ENCODE measurements at regions not wholly inside any gene's neighbourhood (a gene's known extent, or its start where the extent isn't known, plus 50 kb on each side); places are given as distances from the start of the nearest gene placed in this dataset.

- Histone ChIP-seq H3K4me3 (replicated peaks; ENCODE audit: insufficient read depth, low read length) (no peak overlapping the region), H3K27me3 (ENCODE audit: insufficient read depth, poor library complexity, severe bottlenecking) (no peaks in the 10 kb centered on the region), H3K27ac (replicated peaks) (no peak overlapping the region)
- TF ChIP-seq REST (IDR thresholded peaks at IDR 0.05; ENCODE audit: insufficient replicate concordance, low read depth) (no peak), CTCF (IDR thresholded peaks at IDR 0.05; ENCODE audit: insufficient read depth, low read length) (no peak), POLR2AphosphoS5 (IDR thresholded peaks at IDR 0.05; ENCODE audit: low read depth) (no peak), GABPA (IDR thresholded peaks at IDR 0.05; ENCODE audit: low read depth) (no peak), SPI1 (IDR thresholded peaks at IDR 0.05; ENCODE audit: borderline replicate concordance, low read depth) (no peak)
- DNase-seq (ENCODE audit: low read depth in 1 of 2, low spot score in 1 of 2): no peak
Observed at GRCh38 chr2:147017951-147018645, 826.7 kb upstream of the ACVR2A start.

GRCh38 chr2:147016181-147016580, 828.6 kb upstream of the ACVR2A start:
- H3K27me3 ChIP-seq (ENCODE audit: insufficient read depth, poor library complexity, severe bottlenecking): no peaks in the 10 kb centered on the region
- H3K4me3 ChIP-seq (replicated peaks; ENCODE audit: insufficient read depth, low read length): no peak overlapping the region
- H3K27ac ChIP-seq (replicated peaks): no peak overlapping the region
- no peak for DNase-seq (ENCODE audit: low read depth in 1 of 2, low spot score in 1 of 2)
- no peak for TF ChIP-seq CTCF (IDR thresholded peaks at IDR 0.05; ENCODE audit: insufficient read depth, low read length)
- no peak for TF ChIP-seq SPI1 (IDR thresholded peaks at IDR 0.05; ENCODE audit: borderline replicate concordance, low read depth)
- TF ChIP-seq REST (IDR thresholded peaks at IDR 0.05; ENCODE audit: insufficient replicate concordance, low read depth): no peak
- no peak for TF ChIP-seq GABPA (IDR thresholded peaks at IDR 0.05; ENCODE audit: low read depth)
- TF ChIP-seq POLR2AphosphoS5 (IDR thresholded peaks at IDR 0.05; ENCODE audit: low read depth): no peak

- no peak overlapping the region for H3K27ac ChIP-seq (replicated peaks)
- TF ChIP-seq SPI1 (IDR thresholded peaks at IDR 0.05; ENCODE audit: borderline replicate concordance, low read depth) (no peak), REST (IDR thresholded peaks at IDR 0.05; ENCODE audit: insufficient replicate concordance, low read depth) (no peak), POLR2AphosphoS5 (IDR thresholded peaks at IDR 0.05; ENCODE audit: low read depth) (no peak), GABPA (IDR thresholded peaks at IDR 0.05; ENCODE audit: low read depth) (no peak), CTCF (IDR thresholded peaks at IDR 0.05; ENCODE audit: insufficient read depth, low read length) (no peak)
- H3K27me3 ChIP-seq (ENCODE audit: insufficient read depth, poor library complexity, severe bottlenecking): no peaks in the 10 kb centered on the region
- no peak for DNase-seq (ENCODE audit: low read depth in 1 of 2, low spot score in 1 of 2)
- H3K4me3 ChIP-seq (replicated peaks; ENCODE audit: insufficient read depth, low read length): no peak overlapping the region
Observed at GRCh38 chr2:147015591-147015990, 829.2 kb upstream of the ACVR2A start.

Data from HL-60 (cell line).